GM12864 (cell line): ENCODE measurements at regions not wholly inside any gene's neighbourhood (a gene's known extent, or its start where the extent isn't known, plus 50 kb on each side); places are given as distances from the start of the nearest gene placed in this dataset.

Experiments
- DNase-seq: peaks from one replicate; pipeline ENCODE4 v3.0.0-alpha.2; 2011; ENCODE audit warnings: low read depth
- H3K4me3 ChIP-seq: 2 replicates; pipeline ENCODE4 v1.5.1; 2011; ENCODE audit warnings: mild to moderate bottlenecking, low read depth, low read length, control low read depth
- CTCF ChIP-seq: IDR thresholded peaks from 2 replicates; pipeline ENCODE4 v1.5.1; 2011; ENCODE audit warnings: low read depth, mild to moderate bottlenecking, moderate library complexity, low read length, control low read depth, inconsistent platforms; ENCODE audit errors: missing control alignments

DNA sequence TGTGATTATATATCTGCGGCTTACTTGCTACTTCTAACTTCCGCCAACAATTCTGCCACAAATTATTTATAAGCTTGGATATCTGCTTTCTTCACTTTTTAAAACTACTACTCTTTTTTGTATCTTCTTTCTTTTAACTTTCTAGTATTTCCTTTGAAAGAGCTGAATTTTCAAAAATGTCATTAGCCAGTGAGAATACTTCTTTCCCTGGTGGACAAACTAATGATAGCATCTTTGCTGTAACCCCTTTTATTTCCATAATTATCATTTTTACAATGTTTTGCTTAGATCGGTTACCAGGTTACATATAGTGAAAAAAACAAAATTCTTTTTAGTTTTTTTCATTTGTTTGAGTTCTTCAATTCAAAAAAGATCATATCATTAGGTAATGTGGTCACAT is 355.9 kb upstream of the ADGRL4 start:
- DNase-seq, result no peak
- H3K4me3 ChIP-seq, result no peak overlapping the region
- no peak for TF ChIP-seq CTCF

GRCh38 chr1:79355090-79355489 is 348.6 kb upstream of the ADGRL4 start:
- H3K4me3 ChIP-seq, result no peak overlapping the region
- TF ChIP-seq CTCF, result no peak
- DNase-seq, result no peak

- DNase-seq, result no peak
- TF ChIP-seq CTCF, result peak; percentile 54
- H3K4me3 ChIP-seq, result no peak overlapping the region
Measured at GRCh38 chr1:79353224-79353623, 346.7 kb upstream of the ADGRL4 start.

DNA sequence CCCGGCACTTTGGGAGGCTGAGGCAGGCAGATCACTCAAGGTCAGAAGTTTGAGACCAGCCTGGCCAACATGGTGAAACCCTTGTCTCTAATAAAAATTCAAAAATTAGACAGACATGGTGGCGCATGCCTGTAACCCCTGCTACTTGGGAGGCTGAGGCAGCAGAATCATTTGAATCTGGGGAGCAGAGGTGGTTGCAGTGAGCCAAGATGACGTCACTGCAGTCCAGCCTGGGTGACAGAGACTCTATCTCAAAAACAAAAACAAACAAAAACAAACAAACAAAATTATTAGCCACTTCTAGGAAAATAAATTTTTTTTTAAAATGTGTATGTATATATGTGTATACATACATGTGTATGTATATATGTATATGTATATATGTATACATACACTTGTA is 320.3 kb upstream of the ADGRL4 start:
- no peak for TF ChIP-seq CTCF
- H3K4me3 ChIP-seq, result no peak overlapping the region
- no peak for DNase-seq

DNA sequence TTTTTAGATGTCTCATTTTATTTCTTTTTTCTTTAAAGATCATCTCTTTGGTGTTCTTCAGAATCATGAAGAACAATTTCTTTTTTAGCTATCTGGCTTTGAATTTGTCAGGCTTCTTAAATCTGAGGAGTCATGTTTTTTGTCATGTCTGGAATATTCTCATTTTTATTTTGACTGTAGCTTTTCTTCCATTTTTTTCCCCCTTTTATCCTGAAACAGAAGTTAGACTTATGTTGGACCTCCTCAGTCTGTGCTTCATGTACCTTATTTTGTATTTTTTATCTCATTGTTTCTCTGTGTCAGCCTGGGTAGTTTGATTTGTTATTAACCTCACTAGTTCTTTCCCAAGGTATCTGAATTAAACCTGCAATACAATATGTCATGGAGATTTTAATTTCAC is 319.2 kb upstream of the ADGRL4 start:
- no peak for DNase-seq
- H3K4me3 ChIP-seq, result no peak overlapping the region
- TF ChIP-seq CTCF, result no peak

- TF ChIP-seq CTCF, result no peak
- no peak for DNase-seq
Measured at GRCh38 chr1:79325126-79325525, 318.6 kb upstream of the ADGRL4 start.

DNA sequence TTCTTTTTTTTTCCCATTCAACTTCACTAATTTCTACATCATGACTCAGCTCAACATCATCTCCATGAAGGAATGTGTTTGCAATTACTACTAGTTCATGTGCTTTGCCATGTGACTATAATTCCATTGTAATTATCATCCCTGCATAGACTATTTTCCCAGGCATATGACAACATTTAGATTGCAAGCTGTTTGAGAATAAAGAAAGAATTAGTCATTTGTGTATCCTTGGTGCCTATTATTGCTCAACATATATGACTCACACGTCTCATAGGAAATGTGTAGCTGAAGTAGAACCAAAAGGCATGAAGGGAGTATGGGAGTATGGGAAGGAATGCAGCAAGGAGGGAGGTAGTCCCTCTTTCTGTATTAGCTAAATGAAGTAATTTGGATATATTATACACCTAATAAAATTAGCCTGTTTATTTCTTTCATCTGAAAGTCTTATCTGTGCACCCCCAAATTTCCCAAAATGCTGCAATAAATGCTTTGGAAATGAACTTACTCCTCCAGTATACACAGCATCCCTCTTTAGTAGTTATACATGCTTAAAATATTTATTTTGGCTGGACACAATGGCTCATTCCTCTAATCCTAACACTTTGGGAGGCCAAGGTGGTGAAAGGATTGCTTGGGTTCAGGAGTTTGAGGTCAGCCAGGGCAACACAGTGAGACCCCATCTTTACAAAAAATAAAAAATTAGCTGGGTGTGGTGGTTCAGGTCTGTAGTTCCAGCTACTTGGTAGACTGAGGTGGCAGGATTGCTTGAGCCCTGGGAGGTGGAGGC is 316.9 kb upstream of the ADGRL4 start:
- no peak for DNase-seq
- no peak for TF ChIP-seq CTCF
- H3K4me3 ChIP-seq, result no peak overlapping the region

More at GRCh38 chr1:79325126-79325525, 318.6 kb upstream of the ADGRL4 start:
- H3K4me3 ChIP-seq, result no peak overlapping the region
